ENCODE measurements at regions not wholly inside any gene's neighbourhood (a gene's known extent, or its start where the extent isn't known, plus 50 kb on each side); places are given as distances from the start of the nearest gene placed in this dataset.

DNA sequence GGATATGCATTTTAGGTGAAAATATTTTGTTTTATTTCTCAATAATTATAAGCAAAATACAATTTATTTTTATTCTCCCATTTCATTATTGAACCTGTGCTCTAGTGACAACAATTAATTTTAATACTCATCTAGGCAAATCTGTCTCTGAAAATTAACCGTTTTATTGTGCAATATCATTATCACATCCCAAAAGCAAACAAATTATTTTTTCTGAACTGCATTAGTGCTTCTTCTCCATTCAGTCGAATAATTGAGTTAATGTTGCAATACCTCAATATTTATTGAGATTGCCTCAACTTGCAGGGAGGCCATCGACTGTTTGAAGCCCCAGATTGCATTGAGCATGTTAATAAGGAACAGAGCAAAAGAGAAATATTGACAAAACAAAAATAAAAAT lies 303.2 kb upstream of the LRFN5 start:
- no peak overlapping the region for H3K4me3 Mint-ChIP-seq
- H3K9me3 Mint-ChIP-seq: peaks cover 2 to 4% (median 3%) of the 10 kb centered on the region in 3 donors
- H3K36me3 Mint-ChIP-seq: no peaks in the 10 kb centered on the region
- no peak for DNase-seq
- no peaks in the 10 kb centered on the region for H3K27me3 Mint-ChIP-seq
- H3K4me1 Mint-ChIP-seq: no peaks in the 10 kb centered on the region
- Histone ChIP-seq H3K4me1 (ENCODE audit: control insufficient read depth in 1 of 2, extremely low read depth in 1 of 2, insufficient read depth in 2 of 2, low read length in 2 of 2) (no peaks in the 10 kb centered on the region), H3K36me3 (ENCODE audit: control insufficient read depth in 2 of 2, extremely low read depth in 1 of 2, insufficient read depth in 1 of 2, low read length in 1 of 2) (no peaks in the 10 kb centered on the region), H3K27me3 (replicated peaks in 1 of 2; ENCODE audit: control insufficient read depth in 2 of 2, extremely low read depth in 1 of 2, insufficient read depth in 2 of 2, low read length in 1 of 2) (no peaks in the 10 kb centered on the region), H3K27ac (ENCODE audit: low read length) (no peak overlapping the region), H3K9me3 (no peaks in the 10 kb centered on the region), H3K4me3 (ENCODE audit: control insufficient read depth in 1 of 2, extremely low read depth in 1 of 2, low read length in 1 of 2) (no peak overlapping the region)
- CTCF ChIA-PET: no interaction called here
- no peak for ATAC-seq (replicated peaks in 1 of 4)
- POLR2A ChIA-PET: no interaction called here
- no peak overlapping the region for H3K27ac Mint-ChIP-seq
- no CpG with 5 or more reads among the region's 3 CpGs for WGBS (ENCODE audit: insufficient coverage)

DNA sequence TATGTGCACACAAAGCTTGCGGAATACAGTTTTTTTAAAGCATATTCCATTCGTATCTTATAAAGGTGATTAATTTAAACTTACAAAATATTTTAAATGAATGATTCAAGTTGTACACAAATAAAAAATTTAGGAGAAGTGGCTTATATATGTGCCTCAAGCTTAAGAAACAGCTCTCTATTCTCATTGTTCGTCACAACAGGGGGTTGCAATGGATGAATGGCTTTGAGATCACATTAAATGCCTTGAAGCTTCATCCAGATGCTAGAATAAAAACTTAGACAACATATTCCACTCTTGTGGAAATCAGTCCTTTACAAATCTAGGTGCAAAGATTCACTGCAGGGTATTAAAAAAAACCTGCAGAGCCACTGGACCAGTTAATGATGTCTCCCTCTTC lies 303.9 kb upstream of the LRFN5 start:
- no peaks in the 10 kb centered on the region for H3K4me1 Mint-ChIP-seq
- ChIA-PET POLR2A (no interaction called here), CTCF (no interaction called here)
- no peaks in the 10 kb centered on the region for H3K36me3 Mint-ChIP-seq
- DNase-seq (no peak), ATAC-seq (replicated peaks in 1 of 4) (no peak)
- no peaks in the 10 kb centered on the region for H3K27me3 Mint-ChIP-seq
- no CpG with 5 or more reads among the region's 3 CpGs for WGBS (ENCODE audit: insufficient coverage)
- Histone ChIP-seq H3K9me3 (no peaks in the 10 kb centered on the region), H3K27ac (ENCODE audit: low read length) (no peak overlapping the region), H3K4me1 (ENCODE audit: control insufficient read depth in 1 of 2, extremely low read depth in 1 of 2, insufficient read depth in 2 of 2, low read length in 2 of 2) (no peaks in the 10 kb centered on the region), H3K27me3 (replicated peaks in 1 of 2; ENCODE audit: control insufficient read depth in 2 of 2, extremely low read depth in 1 of 2, insufficient read depth in 2 of 2, low read length in 1 of 2) (no peaks in the 10 kb centered on the region), H3K4me3 (ENCODE audit: control insufficient read depth in 1 of 2, extremely low read depth in 1 of 2, low read length in 1 of 2) (no peak overlapping the region), H3K36me3 (ENCODE audit: control insufficient read depth in 2 of 2, extremely low read depth in 1 of 2, insufficient read depth in 1 of 2, low read length in 1 of 2) (no peaks in the 10 kb centered on the region)
- H3K4me3 Mint-ChIP-seq: no peak overlapping the region
- H3K9me3 Mint-ChIP-seq: peaks cover 2 to 4% (median 3%) of the 10 kb centered on the region in 3 donors
- no peak overlapping the region for H3K27ac Mint-ChIP-seq

DNA sequence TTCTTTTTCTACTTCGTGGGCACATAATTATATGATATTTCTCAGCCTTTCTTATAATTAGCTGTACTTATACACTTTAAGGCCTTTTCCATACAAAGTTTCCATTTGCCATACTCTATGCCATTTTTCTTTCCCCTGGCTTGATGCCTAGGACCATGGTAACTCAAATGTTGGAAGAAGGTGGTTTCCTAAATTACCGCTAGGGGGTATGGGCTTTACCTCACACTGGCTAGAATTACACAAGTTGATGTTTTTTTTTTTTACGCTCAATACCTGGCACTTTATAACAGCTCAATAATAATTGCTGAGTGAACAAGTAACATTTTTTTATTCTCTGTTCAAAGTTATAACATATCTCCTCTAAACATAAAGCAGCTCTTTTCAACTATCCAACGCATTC lies 306.8 kb upstream of the LRFN5 start:
- DNase-seq (no peak), ATAC-seq (replicated peaks in 1 of 4) (no peak)
- Histone ChIP-seq H3K4me1 (ENCODE audit: control insufficient read depth in 1 of 2, extremely low read depth in 1 of 2, insufficient read depth in 2 of 2, low read length in 2 of 2) (no peaks in the 10 kb centered on the region), H3K4me3 (ENCODE audit: control insufficient read depth in 1 of 2, extremely low read depth in 1 of 2, low read length in 1 of 2) (no peak overlapping the region), H3K27ac (ENCODE audit: low read length) (no peak overlapping the region), H3K9me3 (no peaks in the 10 kb centered on the region), H3K27me3 (replicated peaks in 1 of 2; ENCODE audit: control insufficient read depth in 2 of 2, extremely low read depth in 1 of 2, insufficient read depth in 2 of 2, low read length in 1 of 2) (no peaks in the 10 kb centered on the region), H3K36me3 (ENCODE audit: control insufficient read depth in 2 of 2, extremely low read depth in 1 of 2, insufficient read depth in 1 of 2, low read length in 1 of 2) (no peaks in the 10 kb centered on the region)
- POLR2A ChIA-PET: no interaction called here
- CTCF ChIA-PET: no interaction called here
- Mint-ChIP-seq H3K9me3 (peaks cover 0 to 3% (median 2%) of the 10 kb centered on the region in 3 donors), H3K4me1 (no peaks in the 10 kb centered on the region), H3K27ac (no peak overlapping the region), H3K27me3 (no peaks in the 10 kb centered on the region), H3K4me3 (no peak overlapping the region), H3K36me3 (no peaks in the 10 kb centered on the region)
- WGBS (ENCODE audit: insufficient coverage): no CpG with 5 or more reads among the region's 4 CpGs

DNA sequence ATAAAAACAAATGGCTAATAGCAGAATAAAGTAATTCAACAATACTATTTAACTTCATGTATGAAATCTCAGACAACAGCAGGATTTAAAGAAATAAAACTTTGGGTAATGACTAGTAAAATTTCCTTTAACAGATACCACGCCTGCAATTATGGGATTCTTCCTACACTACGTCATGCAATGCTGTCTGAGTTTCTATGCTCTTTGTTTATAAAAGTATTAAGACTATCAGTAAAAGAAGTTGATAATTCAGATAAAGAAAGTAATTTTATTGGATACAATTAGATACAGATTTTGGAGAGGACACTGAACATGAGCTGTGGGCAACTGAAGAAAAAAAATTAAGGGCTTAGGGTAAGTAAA lies 308.4 kb upstream of the LRFN5 start:
- POLR2A ChIA-PET: no interaction called here
- Histone ChIP-seq H3K27ac (ENCODE audit: low read length) (no peak overlapping the region), H3K9me3 (no peaks in the 10 kb centered on the region), H3K27me3 (replicated peaks in 1 of 2; ENCODE audit: control insufficient read depth in 2 of 2, extremely low read depth in 1 of 2, insufficient read depth in 2 of 2, low read length in 1 of 2) (no peaks in the 10 kb centered on the region), H3K4me3 (ENCODE audit: control insufficient read depth in 1 of 2, extremely low read depth in 1 of 2, low read length in 1 of 2) (no peak overlapping the region), H3K4me1 (ENCODE audit: control insufficient read depth in 1 of 2, extremely low read depth in 1 of 2, insufficient read depth in 2 of 2, low read length in 2 of 2) (no peaks in the 10 kb centered on the region), H3K36me3 (ENCODE audit: control insufficient read depth in 2 of 2, extremely low read depth in 1 of 2, insufficient read depth in 1 of 2, low read length in 1 of 2) (no peaks in the 10 kb centered on the region)
- CTCF ChIA-PET: no interaction called here
- ATAC-seq (replicated peaks in 1 of 4): no peak
- Mint-ChIP-seq H3K27me3 (no peaks in the 10 kb centered on the region), H3K4me1 (no peaks in the 10 kb centered on the region), H3K36me3 (no peaks in the 10 kb centered on the region), H3K9me3 (peaks cover 2 to 4% (median 3%) of the 10 kb centered on the region in 3 donors), H3K27ac (no peak overlapping the region), H3K4me3 (no peak overlapping the region)
- DNase-seq: no peak
- WGBS (ENCODE audit: insufficient coverage): no CpG with 5 or more reads among the region's 2 CpGs

DNA sequence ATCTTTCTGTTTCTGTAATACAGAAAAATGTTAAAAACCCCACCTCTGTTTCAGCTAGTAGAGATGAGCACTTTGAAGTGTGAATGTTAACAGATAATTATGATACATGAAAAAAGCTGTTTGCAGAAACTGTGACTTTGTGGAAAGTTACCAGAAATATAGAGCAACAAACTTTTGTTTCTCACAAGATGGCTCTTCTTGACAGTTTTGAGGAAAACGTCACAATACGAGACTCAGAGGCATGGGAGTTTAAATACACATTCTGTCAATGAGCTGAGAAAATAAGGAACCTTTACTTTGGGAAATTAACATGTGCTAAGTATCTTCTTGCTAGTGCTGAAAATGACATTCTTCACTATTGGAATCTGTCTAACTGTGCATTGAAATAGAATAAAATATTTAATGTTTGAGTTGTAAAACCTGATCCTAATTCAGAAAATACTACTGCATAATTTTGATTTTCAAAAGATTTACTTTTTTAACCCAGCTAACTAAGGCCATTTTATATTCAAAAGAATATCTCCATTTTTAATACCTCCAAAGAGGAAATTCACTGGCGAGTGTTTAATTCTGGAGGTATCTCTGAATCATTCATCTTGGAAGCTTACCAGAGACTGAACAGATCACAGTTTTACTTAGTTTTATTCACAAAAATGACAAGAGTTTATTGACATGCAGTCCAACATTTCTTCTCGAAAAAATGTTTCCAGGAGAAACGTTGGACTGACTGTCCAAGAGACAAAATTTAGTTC lies 308.9 kb upstream of the LRFN5 start:
- Histone ChIP-seq H3K27ac (ENCODE audit: low read length) (no peak overlapping the region), H3K27me3 (replicated peaks in 1 of 2; ENCODE audit: control insufficient read depth in 2 of 2, extremely low read depth in 1 of 2, insufficient read depth in 2 of 2, low read length in 1 of 2) (no peaks in the 10 kb centered on the region), H3K4me3 (ENCODE audit: control insufficient read depth in 1 of 2, extremely low read depth in 1 of 2, low read length in 1 of 2) (no peak overlapping the region), H3K9me3 (no peaks in the 10 kb centered on the region), H3K4me1 (ENCODE audit: control insufficient read depth in 1 of 2, extremely low read depth in 1 of 2, insufficient read depth in 2 of 2, low read length in 2 of 2) (no peaks in the 10 kb centered on the region), H3K36me3 (ENCODE audit: control insufficient read depth in 2 of 2, extremely low read depth in 1 of 2, insufficient read depth in 1 of 2, low read length in 1 of 2) (no peaks in the 10 kb centered on the region)
- Mint-ChIP-seq H3K27me3 (no peaks in the 10 kb centered on the region), H3K4me1 (no peaks in the 10 kb centered on the region), H3K36me3 (no peaks in the 10 kb centered on the region), H3K27ac (no peak overlapping the region), H3K4me3 (no peak overlapping the region), H3K9me3 (peaks cover 2 to 6% (median 3%) of the 10 kb centered on the region in 3 donors)
- WGBS (ENCODE audit: insufficient coverage): no CpG with 5 or more reads among the region's 5 CpGs
- ChIA-PET POLR2A (no interaction called here), CTCF (no interaction called here)
- DNase-seq (no peak), ATAC-seq (replicated peaks in 1 of 4) (no peak)

DNA sequence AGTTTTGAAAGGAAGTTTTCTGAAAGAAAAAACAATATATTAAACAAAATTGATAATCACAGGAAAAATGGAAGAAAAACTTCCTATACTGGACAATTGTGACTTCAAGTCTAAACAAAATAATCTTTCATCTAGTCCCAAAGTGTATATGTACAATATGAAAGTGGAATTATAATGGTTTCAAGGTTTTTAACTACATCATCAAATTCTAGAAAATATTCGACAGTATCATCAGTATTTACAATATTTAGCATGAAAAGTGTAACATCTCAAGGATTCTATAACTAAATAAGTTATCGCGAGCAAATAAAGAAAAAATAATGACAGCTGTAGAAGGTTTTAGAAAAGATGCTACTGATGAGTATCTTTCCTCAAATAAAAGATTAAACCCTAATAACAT lies 310.9 kb upstream of the LRFN5 start:
- H3K4me1 Mint-ChIP-seq: no peaks in the 10 kb centered on the region
- Histone ChIP-seq H3K9me3 (no peaks in the 10 kb centered on the region), H3K4me1 (ENCODE audit: control insufficient read depth in 1 of 2, extremely low read depth in 1 of 2, insufficient read depth in 2 of 2, low read length in 2 of 2) (no peaks in the 10 kb centered on the region)

DNA sequence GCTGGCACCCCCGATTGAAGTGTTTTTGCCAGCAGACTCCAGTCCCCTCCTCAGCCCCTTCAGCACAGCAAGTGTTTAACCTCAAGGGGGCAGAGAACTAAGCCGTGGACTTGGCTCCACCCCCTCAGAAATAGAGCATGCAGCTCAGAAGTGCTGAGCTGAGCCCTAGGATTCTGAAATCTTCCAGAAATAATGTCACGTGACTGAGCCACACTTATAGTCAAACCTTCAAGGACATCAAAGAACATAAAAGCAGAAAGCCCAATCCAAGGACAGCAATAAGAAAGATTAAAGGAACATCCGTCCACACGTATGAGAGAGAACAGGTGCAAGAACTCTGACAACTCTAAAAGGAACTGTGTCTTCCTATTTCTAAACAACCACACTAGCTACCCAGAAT lies 317.7 kb upstream of the LRFN5 start:
- WGBS (ENCODE audit: insufficient coverage): 95% methylated on average over 2 of the region's 5 CpGs
- ChIA-PET CTCF (no interaction called here), POLR2A (no interaction called here)
- Mint-ChIP-seq H3K27ac (no peak overlapping the region), H3K27me3 (no peaks in the 10 kb centered on the region), H3K36me3 (no peaks in the 10 kb centered on the region), H3K4me1 (no peaks in the 10 kb centered on the region), H3K9me3 (peaks cover 8 to 28% (median 13%) of the 10 kb centered on the region in 3 donors), H3K4me3 (no peak overlapping the region)
- no peaks in the 10 kb centered on the region for H3K36me3 ChIP-seq (ENCODE audit: control insufficient read depth in 2 of 2, extremely low read depth in 1 of 2, insufficient read depth in 1 of 2, low read length in 1 of 2)
- H3K27me3 ChIP-seq (replicated peaks in 1 of 2; ENCODE audit: control insufficient read depth in 2 of 2, extremely low read depth in 1 of 2, insufficient read depth in 2 of 2, low read length in 1 of 2): no peaks in the 10 kb centered on the region
- no peak overlapping the region for H3K27ac ChIP-seq (ENCODE audit: low read length)
- DNase-seq (no peak), ATAC-seq (replicated peaks in 1 of 4) (no peak)
- H3K9me3 ChIP-seq: no peaks in the 10 kb centered on the region
- no peak overlapping the region for H3K4me3 ChIP-seq (ENCODE audit: control insufficient read depth in 1 of 2, extremely low read depth in 1 of 2, low read length in 1 of 2)
- H3K4me1 ChIP-seq (ENCODE audit: control insufficient read depth in 1 of 2, extremely low read depth in 1 of 2, insufficient read depth in 2 of 2, low read length in 2 of 2): no peaks in the 10 kb centered on the region

More for the DNA sequence above, 310.9 kb upstream of the LRFN5 start:
- Histone ChIP-seq H3K27ac (ENCODE audit: low read length) (no peak overlapping the region), H3K4me3 (ENCODE audit: control insufficient read depth in 1 of 2, extremely low read depth in 1 of 2, low read length in 1 of 2) (no peak overlapping the region), H3K36me3 (ENCODE audit: control insufficient read depth in 2 of 2, extremely low read depth in 1 of 2, insufficient read depth in 1 of 2, low read length in 1 of 2) (no peaks in the 10 kb centered on the region), H3K27me3 (replicated peaks in 1 of 2; ENCODE audit: control insufficient read depth in 2 of 2, extremely low read depth in 1 of 2, insufficient read depth in 2 of 2, low read length in 1 of 2) (no peaks in the 10 kb centered on the region)
- DNase-seq: no peak
- H3K4me3 Mint-ChIP-seq: no peak overlapping the region
- no CpG with 5 or more reads among the region's 3 CpGs for WGBS (ENCODE audit: insufficient coverage)
- POLR2A ChIA-PET: no interaction called here
- no peak overlapping the region for H3K27ac Mint-ChIP-seq
- CTCF ChIA-PET: no interaction called here
- no peak for ATAC-seq (replicated peaks in 1 of 4)
- no peaks in the 10 kb centered on the region for H3K27me3 Mint-ChIP-seq
- peaks cover 6 to 12% (median 6%) of the 10 kb centered on the region in 3 donors for H3K9me3 Mint-ChIP-seq
- no peaks in the 10 kb centered on the region for H3K36me3 Mint-ChIP-seq
